Left lung (tissue), 4 donors: ENCODE measurements at regions not wholly inside any gene's neighbourhood (a gene's known extent, or its start where the extent isn't known, plus 50 kb on each side); places are given as distances from the start of the nearest gene placed in this dataset.

ENCODE experiments used
- ATAC-seq: fragments of 200-7000 bp; cut with Tn5 transposase; one replicate; pipeline ENCODE4 v1.9.1; 2020; ENCODE audit warnings: moderate library complexity
- DNase-seq, 4 donors: peaks; one replicate each; pipeline ENCODE4 v3.0.0-alpha.2; 2013 to 2020
- H3K27ac ChIP-seq, 2 donors: fragments of 200-600 bp; sonication (generic) in 1 of 2; one replicate each; pipeline versions ENCODE4 v1.5.0 to v1.8.0; 2020 to 2021
- H3K27me3 ChIP-seq, 2 donors: fragments of 200-600 bp; sonication (generic) in 1 of 2; one replicate each; pipeline versions ENCODE4 v1.5.0 to v1.8.0; 2020 to 2021
- H3K36me3 ChIP-seq, 2 donors: fragments of 200-600 bp; sonication (generic) in 1 of 2; one replicate each; pipeline versions ENCODE4 v1.5.0 to v1.8.0; 2020 to 2021
- H3K4me1 ChIP-seq, 2 donors: fragments of 200-600 bp; one replicate each; pipeline ENCODE4 v1.8.0; 2021
- H3K4me3 ChIP-seq, 2 donors: fragments of 200-600 bp; sonication (generic) in 1 of 2; one replicate each; pipeline versions ENCODE4 v1.5.0 to v1.8.0; 2020 to 2021; ENCODE audit warnings: mild to moderate bottlenecking in 1 of 2
- H3K9me3 ChIP-seq, 2 donors: fragments of 200-600 bp; sonication (generic) in 1 of 2; one replicate each; pipeline versions ENCODE4 v1.5.0 to v1.8.0; 2020 to 2021
- CTCF ChIP-seq, 2 donors: fragments of 200-600 bp; sonication (generic) in 1 of 2; IDR thresholded peaks; one replicate each; pipeline versions ENCODE4 v1.5.0 to v1.8.0; 2021; ENCODE audit warnings: antibody characterized with exemption in 2 of 2
- intact Hi-C, 2 donors: fragments of 100-400 bp; cut with DNase I; formaldehyde crosslinking; loops; one replicate each; pipeline versions ENCODE4 v1.11.2 to v1.14.2; 2022
- donor health status: DM: no; HTN: yes; CAD: no.
- donor health status: DM: no; HTN: no; CAD: no.

GRCh38 chr16:48950184-48950583, 331.5 kb downstream of the CBLN1 start:
- Histone ChIP-seq H3K36me3 (no peaks in the 10 kb centered on the region), H3K27ac (no peak overlapping the region), H3K27me3 (no peaks in the 10 kb centered on the region), H3K9me3 (no peaks in the 10 kb centered on the region), H3K4me3 (no peak overlapping the region), H3K4me1 (no peaks in the 10 kb centered on the region)
- intact Hi-C loops = no loop called here
- TF ChIP-seq CTCF (IDR thresholded peaks at IDR 0.05) = no peak
- ATAC-seq = no peak
- DNase-seq = no peak

- DNase-seq (no peak), ATAC-seq (no peak)
- TF ChIP-seq CTCF (IDR thresholded peaks at IDR 0.05) = no peak
- H3K9me3 ChIP-seq = no peaks in the 10 kb centered on the region
- no peak overlapping the region for H3K4me3 ChIP-seq
- H3K27me3 ChIP-seq = no peaks in the 10 kb centered on the region
- no peak overlapping the region for H3K27ac ChIP-seq
- intact Hi-C loops = no loop called here
- no peaks in the 10 kb centered on the region for H3K4me1 ChIP-seq
- no peaks in the 10 kb centered on the region for H3K36me3 ChIP-seq
Measured at GRCh38 chr16:48949636-48950035, 332.0 kb downstream of the CBLN1 start.

- no peaks in the 10 kb centered on the region for H3K27me3 ChIP-seq
- H3K36me3 ChIP-seq = no peaks in the 10 kb centered on the region
- TF ChIP-seq CTCF (IDR thresholded peaks at IDR 0.05) = no peak
- intact Hi-C loops = no loop called here
- no peak overlapping the region for H3K4me3 ChIP-seq
- H3K9me3 ChIP-seq = no peaks in the 10 kb centered on the region
- DNase-seq (no peak), ATAC-seq (no peak)
- H3K4me1 ChIP-seq = no peaks in the 10 kb centered on the region
- no peak overlapping the region for H3K27ac ChIP-seq
Measured at GRCh38 chr16:48948911-48949310, 332.7 kb downstream of the CBLN1 start.

GRCh38 chr16:48947371-48947713, 334.3 kb downstream of the CBLN1 start:
- Histone ChIP-seq H3K27ac (no peak overlapping the region), H3K36me3 (no peaks in the 10 kb centered on the region)
- intact Hi-C loops = no loop called here

GRCh38 chr16:48946686-48947370, 334.8 kb downstream of the CBLN1 start:
- Histone ChIP-seq H3K4me3 (no peak overlapping the region), H3K36me3 (no peaks in the 10 kb centered on the region), H3K27ac (no peak overlapping the region), H3K9me3 (no peaks in the 10 kb centered on the region), H3K27me3 (no peaks in the 10 kb centered on the region), H3K4me1 (no peaks in the 10 kb centered on the region)
- TF ChIP-seq CTCF (IDR thresholded peaks at IDR 0.05) = no peak
- ATAC-seq (no peak), DNase-seq (no peak)
- intact Hi-C loops = no loop called here

More at GRCh38 chr16:48947371-48947713, 334.3 kb downstream of the CBLN1 start:
- Histone ChIP-seq H3K9me3 (no peaks in the 10 kb centered on the region), H3K4me1 (no peaks in the 10 kb centered on the region), H3K4me3 (no peak overlapping the region), H3K27me3 (no peaks in the 10 kb centered on the region)
- ATAC-seq = no peak
- TF ChIP-seq CTCF (IDR thresholded peaks at IDR 0.05) = no peak
- no peak for DNase-seq
